ENCODE measurements at regions not wholly inside any gene's neighbourhood (a gene's known extent, or its start where the extent isn't known, plus 50 kb on each side); places are given as distances from the start of the nearest gene placed in this dataset.

DNA sequence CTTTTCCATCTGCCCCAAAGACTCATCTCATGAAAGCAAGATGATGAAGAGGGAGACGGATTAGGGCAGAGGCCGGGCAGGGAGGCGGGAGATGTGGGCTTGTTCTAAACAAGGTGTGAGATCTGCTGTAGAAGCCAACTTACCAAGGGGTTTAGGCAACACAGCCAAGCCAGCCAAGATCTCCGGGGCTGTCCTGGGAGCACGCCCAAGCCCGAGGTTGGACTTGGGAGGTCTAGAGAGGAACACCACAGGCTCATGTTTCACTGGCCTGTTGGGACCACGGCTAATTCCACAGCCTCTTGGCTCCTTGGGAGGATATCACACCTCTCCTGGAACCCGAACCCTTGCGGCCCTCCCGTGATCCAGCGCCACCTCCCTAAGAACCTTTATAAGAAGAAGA lies 171.4 kb downstream of the CRLF2 start:
- TF ChIP-seq POLR2A (IDR thresholded peaks at IDR 0.05; ENCODE audit: control extremely low read depth in 1 of 2, low read depth in 2 of 2, low read length in 2 of 2) (no peak), CTCF (IDR thresholded peaks at IDR 0.05; ENCODE audit: control extremely low read depth in 1 of 3, insufficient read depth in 1 of 3, low read depth in 1 of 3, low read length in 3 of 3) (no peak), EGR1 (IDR thresholded peaks at IDR 0.05; ENCODE audit: borderline replicate concordance, low read depth, low read length) (no peak), POLR2AphosphoS5 (IDR thresholded peaks at IDR 0.05; ENCODE audit: low read depth, low read length) (no peak), FOSL1 (IDR thresholded peaks at IDR 0.05; ENCODE audit: insufficient read depth, low read depth, low read length) (no peak), KDM1A (IDR thresholded peaks at IDR 0.05; ENCODE audit: borderline replicate concordance, low read length) (no peak), ZNF274 (IDR thresholded peaks at IDR 0.05; ENCODE audit: borderline replicate concordance, extremely low read depth, low read length) (no peak), CHD1 (IDR thresholded peaks at IDR 0.05; ENCODE audit: low read depth, low read length) (no peak), MAFK (IDR thresholded peaks at IDR 0.05; ENCODE audit: low read depth, low read length) (no peak), ATF2 (IDR thresholded peaks at IDR 0.05; ENCODE audit: low read length) (no peak), RAD21 (IDR thresholded peaks at IDR 0.05 in 1 of 2, conservative IDR thresholded peaks at IDR 0.05 in 1 of 2; ENCODE audit: low read depth in 2 of 2, low read length in 2 of 2) (no peak)

Measured in H1 (cell line).